Chondrocyte (in vitro differentiated cells): ENCODE measurements at regions not wholly inside any gene's neighbourhood (a gene's known extent, or its start where the extent isn't known, plus 50 kb on each side); places are given as distances from the start of the nearest gene placed in this dataset.

Experiments
- DNase-seq: peaks from one replicate; pipeline ENCODE4 v3.0.0; 2021; ENCODE audit warnings: mixed read lengths, low spot score
- H3K27ac Mint-ChIP-seq: one replicate; pipeline ENCODE4 v1.8.0; 2021; ENCODE audit warnings: mild to moderate bottlenecking, moderate library complexity, mixed read lengths; ENCODE audit not compliant: unreplicated experiment
- H3K27me3 Mint-ChIP-seq: 2 replicates; pipeline ENCODE4 v1.8.0; 2021; ENCODE audit warnings: low read depth, mixed read lengths
- H3K36me3 Mint-ChIP-seq: 2 replicates; pipeline ENCODE4 v1.8.0; 2021; ENCODE audit warnings: low read depth, mixed read lengths
- H3K4me1 Mint-ChIP-seq: 2 replicates; pipeline ENCODE4 v1.8.0; 2021; ENCODE audit warnings: low read depth, mild to moderate bottlenecking, mixed read lengths
- H3K4me3 Mint-ChIP-seq: one replicate; pipeline ENCODE4 v1.8.0; 2021; ENCODE audit warnings: mild to moderate bottlenecking, moderate library complexity, mixed read lengths; ENCODE audit not compliant: unreplicated experiment
- H3K9me3 Mint-ChIP-seq: 2 replicates; pipeline ENCODE4 v1.8.0; 2021; ENCODE audit warnings: low read depth, mixed read lengths
- TF ChIP-seq, protein P1 (sequence below): fragments of 200-600 bp; sonication (generic); IDR thresholded peaks from 2 replicates; pipeline ENCODE4 v1.5.0; 2021; ENCODE audit warnings: antibody characterized with exemption, mild to moderate bottlenecking, moderate library complexity

- no peak for DNase-seq
- Mint-ChIP-seq H3K36me3 (peaks cover 2% of the 10 kb centered on the region), H3K9me3 (no peaks in the 10 kb centered on the region), H3K27me3 (no peaks in the 10 kb centered on the region), H3K4me1 (peaks cover 5% of the 10 kb centered on the region), H3K27ac (no peak overlapping the region), H3K4me3 (no peak overlapping the region)
- TF ChIP-seq, protein P1, sequence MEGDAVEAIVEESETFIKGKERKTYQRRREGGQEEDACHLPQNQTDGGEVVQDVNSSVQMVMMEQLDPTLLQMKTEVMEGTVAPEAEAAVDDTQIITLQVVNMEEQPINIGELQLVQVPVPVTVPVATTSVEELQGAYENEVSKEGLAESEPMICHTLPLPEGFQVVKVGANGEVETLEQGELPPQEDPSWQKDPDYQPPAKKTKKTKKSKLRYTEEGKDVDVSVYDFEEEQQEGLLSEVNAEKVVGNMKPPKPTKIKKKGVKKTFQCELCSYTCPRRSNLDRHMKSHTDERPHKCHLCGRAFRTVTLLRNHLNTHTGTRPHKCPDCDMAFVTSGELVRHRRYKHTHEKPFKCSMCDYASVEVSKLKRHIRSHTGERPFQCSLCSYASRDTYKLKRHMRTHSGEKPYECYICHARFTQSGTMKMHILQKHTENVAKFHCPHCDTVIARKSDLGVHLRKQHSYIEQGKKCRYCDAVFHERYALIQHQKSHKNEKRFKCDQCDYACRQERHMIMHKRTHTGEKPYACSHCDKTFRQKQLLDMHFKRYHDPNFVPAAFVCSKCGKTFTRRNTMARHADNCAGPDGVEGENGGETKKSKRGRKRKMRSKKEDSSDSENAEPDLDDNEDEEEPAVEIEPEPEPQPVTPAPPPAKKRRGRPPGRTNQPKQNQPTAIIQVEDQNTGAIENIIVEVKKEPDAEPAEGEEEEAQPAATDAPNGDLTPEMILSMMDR, result no peak
These were observed 626.1 kb downstream of the PTPRC start for GRCh38 chr1:199264911-199265310.

- TF ChIP-seq, protein P1, result no peak
- no peak for DNase-seq
- no peaks in the 10 kb centered on the region for H3K9me3 Mint-ChIP-seq
- H3K27me3 Mint-ChIP-seq, result no peaks in the 10 kb centered on the region
- H3K27ac Mint-ChIP-seq, result no peak overlapping the region
- peaks cover 5% of the 10 kb centered on the region for H3K4me1 Mint-ChIP-seq
- H3K4me3 Mint-ChIP-seq, result no peak overlapping the region
- H3K36me3 Mint-ChIP-seq, result peaks cover 2% of the 10 kb centered on the region
These were observed 626.5 kb downstream of the PTPRC start for GRCh38 chr1:199265319-199265718.

GRCh38 chr1:199269241-199269640 is 630.4 kb downstream of the PTPRC start:
- H3K36me3 Mint-ChIP-seq, result peaks cover 2% of the 10 kb centered on the region
- no peak for DNase-seq
- no peak overlapping the region for H3K27ac Mint-ChIP-seq
- no peaks in the 10 kb centered on the region for H3K27me3 Mint-ChIP-seq
- peaks cover 2% of the 10 kb centered on the region for H3K9me3 Mint-ChIP-seq
- no peak overlapping the region for H3K4me3 Mint-ChIP-seq
- peaks cover 37% of the 10 kb centered on the region for H3K4me1 Mint-ChIP-seq
- TF ChIP-seq, protein P1, result no peak

GRCh38 chr1:199272139-199272544 is 633.3 kb downstream of the PTPRC start:
- Mint-ChIP-seq H3K27ac (peak overlapping the region; percentile 75), H3K36me3 (peaks cover 2% of the 10 kb centered on the region), H3K27me3 (no peaks in the 10 kb centered on the region), H3K9me3 (peaks cover 6% of the 10 kb centered on the region), H3K4me3 (no peak overlapping the region), H3K4me1 (peaks cover 37% of the 10 kb centered on the region)
- no peak for DNase-seq
- TF ChIP-seq, protein P1, result no peak

- Mint-ChIP-seq H3K4me3 (no peak overlapping the region), H3K36me3 (peaks cover 2% of the 10 kb centered on the region), H3K4me1 (peaks cover 37% of the 10 kb centered on the region), H3K27ac (peak overlapping the region; percentile 75), H3K9me3 (peaks cover 6% of the 10 kb centered on the region), H3K27me3 (no peaks in the 10 kb centered on the region)
- no peak for DNase-seq
- TF ChIP-seq, protein P1, result no peak
These were observed 633.8 kb downstream of the PTPRC start for GRCh38 chr1:199272628-199273086.
